MM.1S (cell line): ENCODE measurements at regions not wholly inside any gene's neighbourhood (a gene's known extent, or its start where the extent isn't known, plus 50 kb on each side); places are given as distances from the start of the nearest gene placed in this dataset.

Experiments
- CTCF ChIP-seq: fragments of 300-600 bp; sonication (generic); IDR thresholded peaks from 2 replicates; pipeline ENCODE4 v1.5.1; 2016; ENCODE audit warnings: antibody characterized with exemption, low read length, mixed read lengths
- EZH2 ChIP-seq: fragments of 300-600 bp; sonication (generic); optimal IDR thresholded peaks from 2 replicates; pipeline ENCODE3; 2017; ENCODE audit warnings: low read depth, mild to moderate bottlenecking, antibody characterized with exemption, low read length, mixed read lengths
- EZH2phosphoT487 ChIP-seq: fragments of 300-600 bp; sonication (generic); IDR thresholded peaks from 2 replicates; pipeline ENCODE4 v1.6.1; 2018; ENCODE audit warnings: antibody characterized with exemption, low read length

DNA sequence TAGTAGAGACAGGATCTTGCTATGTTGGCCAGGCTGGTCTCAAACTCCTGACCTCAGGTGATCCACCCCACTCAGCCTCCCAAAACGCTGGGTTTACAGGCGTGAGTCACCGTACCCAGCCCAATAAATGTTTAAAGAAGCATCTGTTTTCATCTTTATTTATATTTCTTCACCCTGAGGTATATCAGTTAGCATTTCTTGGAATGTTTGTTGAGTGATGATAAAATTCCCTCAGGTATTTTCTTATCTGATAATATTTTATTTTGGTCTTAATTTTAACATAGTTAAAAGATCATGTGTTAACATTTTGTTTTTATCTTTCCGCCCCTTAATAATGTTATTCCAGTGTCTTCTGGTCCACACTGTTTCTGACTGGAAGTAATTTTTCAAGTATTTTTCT, 839.6 kb upstream of the CDH10 start:
- TF ChIP-seq CTCF: no peak
- TF ChIP-seq EZH2: no peak
- TF ChIP-seq EZH2phosphoT487: no peak
